Gastroesophageal sphincter (tissue), 3 donors: ENCODE measurements at regions not wholly inside any gene's neighbourhood (a gene's known extent, or its start where the extent isn't known, plus 50 kb on each side); places are given as distances from the start of the nearest gene placed in this dataset.

ENCODE experiments used
- CTCF ChIP-seq, 4 experiments: fragments of 200-600 bp in 2 of 4; fragments of 450-650 bp in 2 of 4; sonication (generic) in 1 of 4; IDR thresholded peaks; one replicate each; pipeline ENCODE4 v1.5.1; 2017 to 2019; ENCODE audit warnings: antibody characterized with exemption in 4 of 4, mild to moderate bottlenecking in 2 of 4, moderate library complexity in 2 of 4
- POLR2AphosphoS5 ChIP-seq: sonication (generic); formaldehyde crosslinking; IDR thresholded peaks from one replicate; pipeline ENCODE4 v1.6.1; 2017; ENCODE audit warnings: antibody characterized with exemption

- TF ChIP-seq POLR2AphosphoS5 = no peak
- no peak for TF ChIP-seq CTCF (IDR thresholded peaks at IDR 0.05)
Observed at GRCh38 chr7:138309186-138309585, 150.9 kb upstream of the TRIM24 start.
